ES-I3 (cell line): ENCODE measurements at regions not wholly inside any gene's neighbourhood (a gene's known extent, or its start where the extent isn't known, plus 50 kb on each side); places are given as distances from the start of the nearest gene placed in this dataset.
A peak's percentile ranks its signal among the peaks of the same experiment; 100 is the strongest.
"Not testable (repeated sequence)": the region's sequence is repeated elsewhere in the genome, so short reads cannot be mapped to it uniquely, and the experiment has no call there.

Experiments used
- H3K36me3 ChIP-seq: 2 replicates; pipeline ENCODE4 v1.6.1; 2013; ENCODE audit warnings: mild to moderate bottlenecking, low read length, control low read depth, moderate library complexity; ENCODE audit not compliant: insufficient read depth
- H3K4me1 ChIP-seq: 2 replicates; pipeline ENCODE4 v1.6.1; 2013; ENCODE audit warnings: mild to moderate bottlenecking, control low read depth, low read length; ENCODE audit not compliant: insufficient read depth
- H3K9ac ChIP-seq: 2 replicates; pipeline ENCODE4 v1.6.1; 2013; ENCODE audit warnings: low read depth, mild to moderate bottlenecking, low read length, moderate library complexity
- H3K9me3 ChIP-seq: 2 replicates; pipeline ENCODE4 v1.6.1; 2013; ENCODE audit warnings: mild to moderate bottlenecking, low read length, moderate library complexity; ENCODE audit not compliant: control insufficient read depth, insufficient read depth

DNA sequence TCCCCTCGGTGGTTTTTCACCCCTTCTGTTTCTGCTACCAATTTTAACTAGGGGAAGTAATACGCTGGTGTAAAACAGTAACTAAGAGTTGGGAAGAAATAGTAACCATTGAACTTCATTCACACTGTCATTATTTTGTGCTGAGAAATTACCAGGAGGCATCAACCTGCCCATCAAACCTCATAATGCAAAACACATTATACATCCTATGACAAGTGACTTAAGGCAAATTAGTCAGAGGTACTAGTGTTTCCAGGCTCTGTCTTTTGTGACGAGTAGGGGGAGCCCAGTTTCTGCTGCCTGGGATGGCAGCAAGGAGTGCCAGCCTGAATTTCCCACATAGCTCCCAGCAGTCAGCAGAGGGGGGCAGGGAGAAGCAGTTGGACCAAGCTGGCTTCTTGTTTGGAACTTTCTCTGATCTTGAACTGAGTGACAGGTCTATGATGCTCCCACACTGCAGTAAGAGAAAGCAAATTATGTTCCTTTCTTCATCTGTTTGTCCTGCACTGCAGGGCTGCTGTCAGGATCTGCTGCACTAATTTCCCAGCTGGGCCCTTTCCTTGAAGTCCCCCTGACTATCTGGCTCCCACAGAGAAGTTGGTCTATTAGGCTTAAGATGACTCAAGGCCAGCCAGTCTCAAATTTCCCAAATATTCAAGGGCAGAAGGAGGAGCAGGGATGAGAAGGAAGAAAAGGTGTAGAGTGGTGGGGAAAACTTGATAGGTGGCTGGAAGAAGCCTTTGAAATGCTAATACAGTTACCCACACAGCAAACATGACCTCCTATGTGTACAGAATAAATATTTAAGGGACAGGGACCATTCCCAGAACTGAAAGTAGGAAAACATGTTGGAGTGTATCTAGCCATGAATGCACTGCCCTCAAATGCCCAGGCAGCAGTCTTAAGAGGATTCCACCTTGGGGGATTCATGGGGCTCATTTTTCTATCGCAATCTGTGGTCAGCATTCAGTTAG lies 322.8 kb downstream of the SEC16B start:
- no peaks in the 10 kb centered on the region for H3K9me3 ChIP-seq
- H3K36me3 ChIP-seq = no peaks in the 10 kb centered on the region
- no peaks in the 10 kb centered on the region; the same call in 1 of the 2 replicates for H3K4me1 ChIP-seq

DNA sequence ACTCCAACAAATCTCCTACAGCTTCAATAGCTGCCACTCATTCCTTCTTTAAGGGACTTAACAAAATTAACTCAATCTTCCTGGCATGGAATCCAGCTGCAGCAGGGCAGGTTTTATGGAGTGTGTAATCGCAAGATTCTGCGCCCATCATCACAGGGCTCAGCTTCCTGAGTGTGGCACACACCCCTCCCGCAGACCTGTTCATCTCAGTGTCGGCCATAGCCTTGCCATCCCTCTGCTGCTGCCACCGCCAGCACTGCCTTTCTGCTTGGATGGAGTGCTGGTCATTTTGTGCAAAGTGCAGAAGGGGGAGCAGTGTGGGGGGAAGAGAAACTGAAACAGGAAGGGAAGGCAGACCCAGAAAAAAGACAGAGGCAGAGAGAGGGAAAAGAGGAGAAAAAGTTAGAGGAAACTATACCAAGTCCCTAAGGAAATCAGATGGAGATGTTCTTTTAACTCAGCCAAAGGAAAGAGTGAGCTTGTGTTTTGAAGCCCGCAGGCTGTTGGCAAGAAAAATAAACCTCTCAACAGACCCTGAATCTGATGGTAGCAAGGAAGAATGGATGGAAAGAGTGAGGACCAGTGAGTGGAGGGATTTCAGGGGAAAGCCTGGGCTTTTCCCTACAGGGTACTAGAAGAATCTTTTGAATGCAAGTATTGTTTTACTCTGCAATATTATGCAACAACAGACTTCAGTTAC lies 324.2 kb downstream of the SEC16B start:
- H3K9ac ChIP-seq = no peak overlapping the region
- no peaks in the 10 kb centered on the region for H3K9me3 ChIP-seq
- H3K36me3 ChIP-seq = no peaks in the 10 kb centered on the region
- H3K4me1 ChIP-seq = no peaks in the 10 kb centered on the region; the same call in 1 of the 2 replicates

More for the DNA sequence above, 322.8 kb downstream of the SEC16B start:
- H3K9ac ChIP-seq = no peak overlapping the region

DNA sequence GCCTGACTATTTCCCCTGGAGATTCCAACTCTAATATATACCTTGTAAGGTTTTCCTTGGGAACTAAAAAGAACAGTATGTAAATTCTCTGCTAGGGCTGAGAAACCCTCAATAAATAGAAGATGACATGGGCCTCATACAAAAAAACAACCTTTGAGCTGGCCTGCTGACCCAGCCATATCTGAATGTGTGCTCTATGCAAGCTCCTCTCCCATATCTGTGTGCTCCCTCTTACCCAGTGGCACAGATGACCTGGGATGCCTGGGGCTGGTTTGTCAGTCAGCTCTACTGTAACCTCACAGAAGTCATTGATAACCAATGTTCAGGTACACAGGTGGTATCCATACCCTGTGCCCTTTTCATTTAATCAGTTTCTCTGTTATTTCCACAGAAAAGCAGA lies 329.2 kb downstream of the SEC16B start:
- H3K4me1 ChIP-seq = no peaks in the 10 kb centered on the region
- H3K9ac ChIP-seq = no peak overlapping the region
- no peaks in the 10 kb centered on the region for H3K9me3 ChIP-seq
- no peaks in the 10 kb centered on the region for H3K36me3 ChIP-seq

DNA sequence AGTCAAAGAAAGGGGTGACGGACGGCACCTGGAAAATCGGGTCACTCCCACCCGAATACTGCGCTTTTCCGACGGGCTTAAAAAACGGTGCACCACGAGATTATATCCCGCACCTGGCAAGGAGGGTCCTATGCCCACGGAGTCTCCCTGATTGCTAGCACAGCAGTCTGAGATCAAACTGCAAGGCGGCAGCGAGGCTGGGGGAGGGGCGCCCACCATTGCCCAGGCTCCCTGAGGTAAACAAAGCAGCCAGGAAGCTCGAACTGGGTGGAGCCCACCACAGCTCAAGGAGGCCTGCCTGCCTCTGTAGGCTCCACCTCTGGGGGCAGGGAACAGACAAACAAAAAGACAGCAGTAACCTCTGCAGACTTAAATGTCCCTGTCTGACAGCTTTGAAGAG lies 335.7 kb downstream of the SEC16B start:
- H3K9me3 ChIP-seq, H3K36me3 ChIP-seq, H3K4me1 ChIP-seq: not testable (repeated sequence)
- peak overlapping the region; percentile 28; the same call in 1 of the 2 replicates for H3K9ac ChIP-seq

DNA sequence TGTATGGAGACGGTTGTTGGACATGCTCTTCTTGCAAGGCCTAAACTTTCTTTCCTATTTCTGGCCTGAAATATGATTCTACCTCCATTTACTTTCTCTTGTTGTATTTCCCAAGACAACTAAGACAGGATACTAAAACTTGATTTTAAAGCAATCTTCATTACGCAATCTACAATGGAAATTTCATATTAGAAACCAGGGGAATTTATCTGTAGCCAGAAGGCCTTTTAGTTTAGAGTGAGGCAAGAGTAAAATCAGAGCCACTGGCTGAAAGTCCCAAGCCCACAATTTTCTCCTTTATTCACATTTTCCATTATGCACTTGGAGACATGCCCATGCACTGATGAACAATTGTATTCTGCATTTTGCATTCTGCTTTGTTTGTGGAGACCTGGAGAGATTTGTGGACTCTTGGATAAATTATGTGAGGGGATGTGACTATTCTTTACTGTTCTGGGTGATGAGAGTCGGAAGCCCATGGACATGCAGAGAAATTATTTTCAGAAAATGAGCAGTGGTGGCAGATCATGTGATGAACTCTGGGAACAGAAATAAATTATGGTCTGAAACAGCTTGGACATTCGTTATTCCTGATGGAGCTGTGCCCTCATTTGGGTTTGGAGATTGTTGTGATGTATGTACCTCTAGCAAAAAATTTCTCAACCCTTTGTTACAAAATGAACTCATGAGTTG lies 336.8 kb downstream of the SEC16B start:
- Histone ChIP-seq H3K4me1 (no peaks in the 10 kb centered on the region), H3K9ac (no peak overlapping the region), H3K36me3 (no peaks in the 10 kb centered on the region), H3K9me3 (no peaks in the 10 kb centered on the region)

DNA sequence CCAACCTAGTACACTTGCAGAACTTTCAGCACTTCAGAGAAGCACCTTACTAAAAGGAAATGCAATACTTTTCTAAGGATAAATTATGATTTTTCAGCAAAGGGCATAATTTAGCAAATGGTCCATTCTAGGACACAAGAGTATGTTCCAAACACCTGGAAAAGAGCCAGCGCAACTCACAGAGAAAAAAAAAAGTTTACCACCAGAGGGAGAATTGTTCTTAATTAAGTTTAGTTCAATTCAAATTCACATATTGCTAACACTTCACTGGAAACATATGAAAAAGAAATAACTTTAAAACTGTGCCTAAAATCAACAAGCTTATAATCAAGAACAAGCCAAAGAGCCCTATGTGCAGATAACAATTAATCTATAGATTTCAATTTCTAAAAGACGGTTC lies 338.1 kb downstream of the SEC16B start:
- H3K4me1 ChIP-seq = no peaks in the 10 kb centered on the region
- H3K36me3 ChIP-seq = no peaks in the 10 kb centered on the region
- no peak overlapping the region for H3K9ac ChIP-seq
- no peaks in the 10 kb centered on the region for H3K9me3 ChIP-seq

DNA sequence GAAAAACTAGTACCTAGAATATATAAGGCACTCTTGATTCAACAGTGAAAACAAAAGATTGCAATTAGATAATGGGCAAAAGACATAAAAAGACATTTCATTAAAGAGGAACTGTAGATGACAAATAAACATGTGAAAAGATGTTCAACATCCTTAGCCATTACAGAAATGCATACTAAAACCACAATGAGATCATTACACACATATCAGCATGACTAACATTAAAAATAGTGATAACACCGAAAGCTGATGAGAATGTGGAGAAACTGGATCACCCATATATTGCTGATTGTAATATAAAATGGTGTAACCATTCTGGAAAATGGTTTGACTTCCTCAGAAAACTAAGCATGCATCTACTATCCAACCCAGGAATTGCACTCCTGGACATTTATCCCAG lies 340.3 kb downstream of the SEC16B start:
- H3K4me1 ChIP-seq = no peaks in the 10 kb centered on the region
- no peaks in the 10 kb centered on the region for H3K36me3 ChIP-seq
- H3K9ac ChIP-seq = no peak overlapping the region
- H3K9me3 ChIP-seq = no peaks in the 10 kb centered on the region; the same call in 1 of the 2 replicates

DNA sequence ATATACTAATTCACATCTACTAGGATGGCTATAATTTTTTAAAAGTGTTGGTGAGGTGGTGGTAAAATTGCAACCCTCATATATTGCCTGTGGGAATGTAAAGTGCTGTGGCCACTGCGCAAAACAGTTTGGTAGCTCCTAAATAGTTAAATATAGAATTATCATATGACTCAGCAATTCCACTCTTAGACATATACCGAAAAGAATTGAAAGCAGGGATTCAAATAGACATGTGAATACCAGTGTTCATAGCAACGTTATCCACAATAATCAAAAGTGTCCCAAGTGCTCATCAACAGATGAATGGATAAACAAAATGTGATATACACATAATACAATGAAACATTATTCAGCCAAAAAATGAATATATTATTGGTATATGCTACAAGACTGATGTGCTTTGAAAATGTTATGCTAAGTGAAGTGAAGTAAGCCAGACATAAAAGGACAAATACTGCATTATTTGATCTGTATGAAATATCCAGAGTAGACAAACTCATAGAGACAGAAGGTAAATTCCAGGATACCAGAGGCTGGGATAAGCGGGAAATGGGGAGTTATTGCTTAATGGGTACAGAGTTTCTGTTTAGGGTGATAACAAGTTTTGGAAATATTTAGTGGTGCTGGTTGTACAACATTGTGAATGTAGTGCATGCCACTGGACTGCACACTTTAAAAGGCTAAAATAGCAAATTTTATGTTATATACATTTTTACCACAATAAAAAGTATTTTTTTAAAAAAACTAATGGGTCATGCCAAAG lies 342.5 kb downstream of the SEC16B start:
- H3K36me3 ChIP-seq = no peaks in the 10 kb centered on the region
- no peaks in the 10 kb centered on the region for H3K4me1 ChIP-seq
- no peaks in the 10 kb centered on the region; the same call in 1 of the 2 replicates for H3K9me3 ChIP-seq
- no peak overlapping the region for H3K9ac ChIP-seq

DNA sequence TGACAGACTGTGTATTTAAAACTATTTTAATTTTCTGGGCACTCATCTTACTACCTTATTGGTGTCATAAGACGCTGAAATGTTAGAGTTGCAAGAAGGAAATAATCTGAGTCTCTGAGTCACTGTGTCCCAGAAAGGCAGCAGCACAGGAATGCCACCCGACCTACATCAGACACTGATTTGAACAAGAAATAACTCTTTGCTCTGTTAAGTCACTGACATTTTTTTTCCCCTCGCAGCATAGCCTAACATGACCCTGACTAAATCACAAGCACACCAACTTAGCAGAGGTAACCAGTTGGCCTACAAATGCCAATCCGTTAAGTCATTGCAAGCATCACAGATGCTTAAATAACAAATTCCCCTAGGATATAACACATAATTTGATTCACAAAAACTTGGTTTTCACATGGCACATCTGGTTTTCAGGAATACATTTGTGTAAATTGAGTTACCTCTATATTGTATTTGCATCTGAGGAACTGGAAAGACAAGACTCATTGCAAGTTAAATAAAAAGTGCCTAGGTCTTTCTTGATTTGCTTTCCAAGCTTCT lies 349.1 kb downstream of the SEC16B start:
- no peak overlapping the region for H3K9ac ChIP-seq
- no peaks in the 10 kb centered on the region for H3K4me1 ChIP-seq
- no peaks in the 10 kb centered on the region for H3K9me3 ChIP-seq
- H3K36me3 ChIP-seq = no peaks in the 10 kb centered on the region

DNA sequence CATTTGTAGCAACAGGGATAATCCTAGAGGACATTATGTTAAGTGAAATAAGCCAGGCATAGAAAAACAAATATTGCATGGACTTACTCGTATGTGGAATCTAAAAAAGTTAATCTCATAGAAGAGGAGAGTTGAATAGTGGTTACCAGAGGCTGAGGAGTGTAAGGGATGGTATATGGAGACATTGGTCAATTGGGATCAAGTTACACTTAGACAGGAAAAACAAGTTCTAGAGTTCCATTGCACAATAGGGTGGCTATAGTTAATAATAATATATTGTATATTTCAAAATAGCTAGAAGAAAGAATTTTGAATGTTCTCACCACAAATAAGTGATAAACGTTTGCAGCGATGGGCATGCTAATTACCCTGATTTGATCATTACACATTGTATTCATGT lies 354.6 kb downstream of the SEC16B start:
- H3K4me1 ChIP-seq = no peaks in the 10 kb centered on the region; the same call in 1 of the 2 replicates
- no peak overlapping the region for H3K9ac ChIP-seq
- no peaks in the 10 kb centered on the region for H3K36me3 ChIP-seq
- no peaks in the 10 kb centered on the region for H3K9me3 ChIP-seq

DNA sequence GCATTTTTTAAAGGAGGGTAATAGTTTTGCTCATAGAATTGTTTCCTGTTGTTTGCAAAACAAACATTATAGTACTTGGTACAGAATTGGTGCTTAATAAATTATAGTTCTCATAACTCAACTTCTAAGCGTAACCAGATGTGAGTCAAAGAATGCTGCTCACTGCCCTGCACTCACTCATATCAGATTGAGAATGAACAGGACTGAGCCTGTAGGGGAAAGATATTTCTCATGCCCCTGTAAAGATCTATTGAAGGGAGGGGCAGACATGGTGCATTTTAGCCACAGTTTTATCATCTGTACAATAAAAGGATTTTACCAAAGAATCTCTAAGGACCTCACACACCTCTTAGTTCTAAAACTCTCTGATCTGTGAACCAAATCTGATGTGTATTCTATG lies 358.5 kb downstream of the SEC16B start:
- Histone ChIP-seq H3K9ac (no peak overlapping the region), H3K36me3 (no peaks in the 10 kb centered on the region), H3K9me3 (no peaks in the 10 kb centered on the region), H3K4me1 (no peaks in the 10 kb centered on the region; the same call in 1 of the 2 replicates)

DNA sequence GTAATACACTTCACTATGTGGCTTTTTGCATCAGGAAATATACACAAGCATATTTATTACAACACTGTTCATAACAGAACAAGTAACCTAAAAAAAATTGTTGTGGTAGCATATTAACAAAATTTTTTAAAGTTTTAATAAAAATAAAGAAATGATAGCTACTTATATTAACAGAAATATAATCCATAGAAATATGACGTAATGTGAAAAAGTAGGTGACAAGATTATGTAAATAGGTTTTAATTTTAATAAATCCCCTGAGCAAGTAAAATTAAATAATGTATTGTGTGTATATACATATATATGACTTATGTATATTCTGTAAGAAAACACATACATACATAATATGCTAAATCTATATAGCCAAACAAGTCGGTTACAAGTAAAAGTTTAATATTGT lies 359.9 kb downstream of the SEC16B start:
- no peaks in the 10 kb centered on the region for H3K9me3 ChIP-seq
- no peaks in the 10 kb centered on the region for H3K36me3 ChIP-seq
- H3K9ac ChIP-seq = no peak overlapping the region
- H3K4me1 ChIP-seq = no peaks in the 10 kb centered on the region; the same call in 1 of the 2 replicates

DNA sequence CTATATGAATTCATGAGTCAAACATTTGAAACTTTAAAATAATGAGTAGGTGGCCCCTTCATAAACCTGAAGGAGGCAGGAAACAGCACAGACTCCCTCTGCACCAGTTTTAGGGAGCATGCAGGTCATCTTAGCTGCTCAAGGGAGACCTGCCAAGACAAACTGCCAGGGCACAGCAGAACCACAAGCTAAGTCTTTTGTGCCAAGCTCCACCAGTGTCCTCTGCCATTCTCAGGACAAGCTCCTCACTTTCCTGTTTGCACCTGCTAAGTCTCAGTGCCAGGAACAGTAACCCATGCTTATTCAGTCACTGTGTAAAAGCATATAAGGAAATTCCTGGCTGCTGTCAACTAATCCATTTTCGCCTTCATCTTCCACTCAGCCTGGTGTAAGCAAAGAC lies 368.9 kb downstream of the SEC16B start:
- H3K9ac ChIP-seq = no peak overlapping the region
- H3K9me3 ChIP-seq = no peaks in the 10 kb centered on the region
- peaks cover 3% of the 10 kb centered on the region; the same call in 1 of the 2 replicates for H3K4me1 ChIP-seq
- no peaks in the 10 kb centered on the region for H3K36me3 ChIP-seq
